GM20000 (cell line): ENCODE measurements at regions not wholly inside any gene's neighbourhood (a gene's known extent, or its start where the extent isn't known, plus 50 kb on each side); places are given as distances from the start of the nearest gene placed in this dataset.
"Not testable (repeated sequence)": the region's sequence is repeated elsewhere in the genome, so short reads cannot be mapped to it uniquely, and the experiment has no call there.

ENCODE experiments used
- DNase-seq: peaks from one replicate; pipeline ENCODE4 v3.0.0; 2012; ENCODE audit warnings: low spot score
- TF ChIP-seq, protein P1 (sequence below): IDR thresholded peaks from 2 replicates; pipeline ENCODE4 v1.5.1; 2012; ENCODE audit warnings: mild to moderate bottlenecking, control low read depth; ENCODE audit errors: extremely low read depth, missing control alignments

DNA sequence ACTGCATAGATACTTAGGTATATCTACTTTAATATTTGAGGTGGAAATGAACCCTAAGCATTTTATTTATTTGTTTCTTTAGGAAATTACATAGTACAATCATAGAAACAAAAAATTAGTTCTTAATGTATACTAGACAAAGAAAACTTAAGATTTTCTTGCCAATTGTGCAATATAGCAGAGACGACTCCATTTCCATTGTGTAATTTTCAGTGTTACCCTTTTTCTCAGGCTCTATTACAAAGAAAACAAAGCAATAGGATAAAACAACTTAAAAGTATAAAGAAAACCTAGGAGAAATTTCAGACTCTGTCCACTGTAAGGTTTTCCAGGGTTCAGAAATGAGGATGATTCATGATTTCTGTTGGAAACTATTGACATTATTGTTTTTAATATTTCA lies 89.0 kb upstream of the SERTAD2 start:
- no peak for DNase-seq

GRCh38 chr2:64743739-64744330 lies 90.1 kb upstream of the SERTAD2 start:
- DNase-seq: no peak
- TF ChIP-seq, protein P1, sequence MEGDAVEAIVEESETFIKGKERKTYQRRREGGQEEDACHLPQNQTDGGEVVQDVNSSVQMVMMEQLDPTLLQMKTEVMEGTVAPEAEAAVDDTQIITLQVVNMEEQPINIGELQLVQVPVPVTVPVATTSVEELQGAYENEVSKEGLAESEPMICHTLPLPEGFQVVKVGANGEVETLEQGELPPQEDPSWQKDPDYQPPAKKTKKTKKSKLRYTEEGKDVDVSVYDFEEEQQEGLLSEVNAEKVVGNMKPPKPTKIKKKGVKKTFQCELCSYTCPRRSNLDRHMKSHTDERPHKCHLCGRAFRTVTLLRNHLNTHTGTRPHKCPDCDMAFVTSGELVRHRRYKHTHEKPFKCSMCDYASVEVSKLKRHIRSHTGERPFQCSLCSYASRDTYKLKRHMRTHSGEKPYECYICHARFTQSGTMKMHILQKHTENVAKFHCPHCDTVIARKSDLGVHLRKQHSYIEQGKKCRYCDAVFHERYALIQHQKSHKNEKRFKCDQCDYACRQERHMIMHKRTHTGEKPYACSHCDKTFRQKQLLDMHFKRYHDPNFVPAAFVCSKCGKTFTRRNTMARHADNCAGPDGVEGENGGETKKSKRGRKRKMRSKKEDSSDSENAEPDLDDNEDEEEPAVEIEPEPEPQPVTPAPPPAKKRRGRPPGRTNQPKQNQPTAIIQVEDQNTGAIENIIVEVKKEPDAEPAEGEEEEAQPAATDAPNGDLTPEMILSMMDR: no peak

More for the DNA sequence above, 89.0 kb upstream of the SERTAD2 start:
- TF ChIP-seq, protein P1: no peak

- DNase-seq: no peak
- TF ChIP-seq, protein P1: no peak
Measured at GRCh38 chr2:64745562-64745961, 91.8 kb upstream of the SERTAD2 start.

DNA sequence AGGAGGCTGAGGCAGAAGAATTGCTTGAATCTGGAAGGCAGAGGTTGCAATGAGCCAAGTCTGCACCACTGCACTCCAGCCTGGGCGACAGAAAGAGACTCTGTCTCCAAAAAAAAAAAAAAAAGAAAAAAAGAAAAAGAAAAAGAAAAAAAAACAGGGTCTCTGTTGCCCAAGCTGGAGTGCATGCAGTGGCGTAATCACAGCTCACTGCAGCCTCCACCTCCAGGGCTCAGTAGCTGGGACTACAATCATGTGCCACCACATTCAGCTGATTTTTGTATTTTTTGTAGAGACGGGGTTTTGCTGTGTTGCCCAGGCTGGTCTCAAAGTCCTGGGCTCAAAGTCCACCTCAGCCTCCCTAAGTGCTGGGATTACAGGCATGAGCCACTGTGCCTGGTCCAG lies 94.0 kb upstream of the SERTAD2 start:
- not testable (repeated sequence) for DNase-seq

- no peak for DNase-seq
- TF ChIP-seq, protein P1: no peak
Measured at GRCh38 chr2:64748147-64748546, 94.4 kb upstream of the SERTAD2 start.

DNA sequence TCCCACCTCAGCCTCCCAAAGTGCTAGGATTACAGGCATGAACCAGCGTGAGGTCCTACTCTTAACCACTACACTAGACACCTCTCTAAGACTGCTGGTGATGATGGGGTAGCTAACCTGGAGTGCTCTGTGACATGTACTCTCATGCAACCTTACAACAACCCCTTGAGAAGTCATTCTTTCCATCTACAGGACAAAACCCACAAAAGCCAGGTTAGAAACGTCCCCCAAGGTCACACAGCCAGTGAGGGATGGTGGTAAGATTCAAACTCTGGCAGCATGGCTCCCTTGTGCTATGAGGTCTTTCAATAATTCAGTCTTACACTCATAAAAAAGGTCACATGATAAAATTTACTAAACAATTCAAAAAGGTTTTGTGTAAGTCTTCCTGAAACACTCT lies 94.8 kb upstream of the SERTAD2 start:
- TF ChIP-seq, protein P1: no peak
- DNase-seq: no peak

- TF ChIP-seq, protein P1: no peak
- DNase-seq: no peak
Measured at GRCh38 chr2:64749446-64749845, 95.7 kb upstream of the SERTAD2 start.
